CD4-positive, alpha-beta T cell treated with Interleukin-17A for 1 hour (primary cell): ENCODE measurements at regions not wholly inside any gene's neighbourhood (a gene's known extent, or its start where the extent isn't known, plus 50 kb on each side); places are given as distances from the start of the nearest gene placed in this dataset.
"Not testable (repeated sequence)": the region's sequence is repeated elsewhere in the genome, so short reads cannot be mapped to it uniquely, and the experiment has no call there.

Source experiments
- DNase-seq: peaks from one replicate; pipeline ENCODE4 v3.0.0-alpha.2; 2020

GRCh38 chr10:63675171-63675570 lies 154.0 kb downstream of the REEP3 start:
- DNase-seq: no peak

DNA sequence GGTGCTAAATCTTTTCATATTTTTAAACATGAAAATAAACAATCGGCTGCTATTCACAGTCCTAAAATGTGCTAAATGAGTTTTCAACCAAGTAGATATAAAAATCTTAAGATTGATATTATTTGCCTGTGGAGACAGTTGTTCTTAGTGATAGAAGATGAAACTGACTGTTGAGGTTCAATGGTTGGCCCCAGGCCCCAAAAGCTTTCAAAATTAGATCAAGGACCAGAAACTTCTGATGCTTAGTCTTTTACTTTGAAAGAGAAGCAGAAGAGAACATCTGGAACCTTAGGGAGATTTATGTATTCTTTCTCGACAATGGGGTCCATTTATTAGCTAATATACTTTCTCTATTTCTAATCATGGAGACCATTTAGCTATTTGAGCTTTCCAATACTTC lies 155.8 kb downstream of the REEP3 start:
- DNase-seq: no peak

- DNase-seq: not testable (repeated sequence)
Observed at GRCh38 chr10:63680545-63680944, 159.3 kb downstream of the REEP3 start.

GRCh38 chr10:63681993-63682697 lies 160.9 kb downstream of the REEP3 start:
- DNase-seq: no peak

DNA sequence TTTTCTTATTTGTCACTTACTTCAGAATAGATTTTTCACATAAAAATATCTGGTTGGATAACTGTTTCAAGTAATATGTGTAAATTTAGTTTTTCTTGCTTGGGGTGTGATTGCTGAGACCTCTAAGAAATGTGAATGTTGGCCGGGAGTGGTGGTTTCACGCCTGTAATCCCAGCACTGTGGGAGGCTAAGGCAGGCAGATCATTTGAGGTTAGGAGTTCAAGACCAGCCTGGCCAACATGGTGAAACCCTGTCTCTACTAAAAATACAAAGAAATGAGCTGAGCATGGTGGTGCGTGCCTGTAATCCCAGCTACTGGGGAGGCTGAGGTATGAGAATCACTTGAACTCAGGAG lies 161.5 kb downstream of the REEP3 start:
- not testable (repeated sequence) for DNase-seq

DNA sequence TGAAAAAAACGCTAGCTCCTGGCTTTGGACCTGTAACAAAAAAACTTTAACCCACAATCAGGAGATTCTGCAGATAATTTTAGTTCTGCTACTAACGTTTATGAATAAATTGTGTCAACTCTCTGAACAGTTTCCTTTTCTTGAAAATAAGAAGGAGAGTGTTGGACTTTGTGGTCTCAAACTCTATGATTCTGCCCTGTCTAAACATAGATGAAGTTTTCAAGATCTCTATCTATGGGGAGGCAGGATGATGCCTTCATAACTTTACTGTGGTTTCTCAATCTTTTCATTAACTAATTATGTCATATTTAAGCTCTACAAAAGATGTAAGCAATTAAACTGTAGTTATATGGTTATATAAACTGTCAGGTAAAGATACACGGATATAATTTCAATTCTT lies 162.0 kb downstream of the REEP3 start:
- DNase-seq: no peak

DNA sequence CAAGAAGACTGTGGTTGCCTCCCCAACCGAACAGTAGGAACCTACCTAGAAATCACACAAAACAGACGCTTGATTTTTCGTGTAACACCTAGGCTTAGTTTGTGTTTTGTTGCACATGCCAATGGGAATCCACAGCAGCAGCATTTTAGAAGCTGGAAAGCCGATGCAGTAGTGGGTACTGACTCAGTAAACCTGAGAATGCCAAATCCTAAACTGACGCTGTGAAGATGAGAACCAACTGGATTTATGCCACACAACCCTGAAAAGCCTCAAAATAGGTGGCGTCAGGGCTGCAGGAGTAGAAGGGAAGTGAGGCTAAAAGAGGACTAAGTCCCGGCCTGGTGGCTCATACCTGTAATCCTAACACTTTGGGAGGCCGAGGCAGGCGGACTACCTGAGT lies 162.5 kb downstream of the REEP3 start:
- no peak for DNase-seq

- DNase-seq: no peak
Observed at GRCh38 chr10:63684257-63684936, 163.2 kb downstream of the REEP3 start.

DNA sequence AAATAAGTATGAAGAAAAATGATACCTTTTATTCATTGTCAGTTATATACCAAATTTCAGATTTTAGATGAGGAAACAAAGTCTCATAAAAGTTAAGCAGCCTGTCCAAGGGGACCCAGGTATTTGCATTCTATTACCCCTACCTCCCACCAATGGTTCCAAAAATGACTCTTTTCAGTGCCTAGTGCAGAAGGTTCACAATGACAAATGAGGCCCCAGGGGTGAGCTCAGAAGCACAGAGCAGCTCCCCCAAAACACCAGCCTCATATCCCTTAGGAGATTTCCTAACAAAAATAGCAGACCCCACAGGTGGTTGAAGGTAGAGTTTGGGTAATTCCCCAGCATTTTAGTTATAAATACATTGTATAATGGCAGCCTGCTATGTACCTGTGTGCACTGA lies 168.6 kb downstream of the REEP3 start:
- DNase-seq: no peak

- DNase-seq: no peak
Observed at GRCh38 chr10:63692220-63692896, 171.2 kb downstream of the REEP3 start.

- not testable (repeated sequence) for DNase-seq
Observed at GRCh38 chr10:63693021-63693420, 171.8 kb downstream of the REEP3 start.

DNA sequence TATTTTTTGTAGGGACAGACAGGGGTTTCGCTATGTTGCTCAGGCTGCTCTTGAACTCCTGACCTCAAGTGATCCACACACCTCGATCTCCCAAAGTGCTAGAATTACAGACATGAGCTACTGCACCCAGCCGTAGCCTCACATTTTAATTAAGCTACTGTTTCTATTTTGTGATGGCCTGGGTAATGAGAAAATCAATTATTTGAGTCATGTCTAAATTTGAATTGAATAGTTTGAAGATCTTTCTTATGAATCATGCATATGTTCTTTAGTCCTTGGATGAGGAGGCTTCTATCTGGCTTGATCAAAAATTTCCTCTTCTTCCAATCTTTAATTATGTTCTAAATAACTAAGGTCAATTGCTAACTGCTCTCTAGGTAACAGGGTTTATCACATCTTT lies 175.0 kb downstream of the REEP3 start:
- no peak for DNase-seq

DNA sequence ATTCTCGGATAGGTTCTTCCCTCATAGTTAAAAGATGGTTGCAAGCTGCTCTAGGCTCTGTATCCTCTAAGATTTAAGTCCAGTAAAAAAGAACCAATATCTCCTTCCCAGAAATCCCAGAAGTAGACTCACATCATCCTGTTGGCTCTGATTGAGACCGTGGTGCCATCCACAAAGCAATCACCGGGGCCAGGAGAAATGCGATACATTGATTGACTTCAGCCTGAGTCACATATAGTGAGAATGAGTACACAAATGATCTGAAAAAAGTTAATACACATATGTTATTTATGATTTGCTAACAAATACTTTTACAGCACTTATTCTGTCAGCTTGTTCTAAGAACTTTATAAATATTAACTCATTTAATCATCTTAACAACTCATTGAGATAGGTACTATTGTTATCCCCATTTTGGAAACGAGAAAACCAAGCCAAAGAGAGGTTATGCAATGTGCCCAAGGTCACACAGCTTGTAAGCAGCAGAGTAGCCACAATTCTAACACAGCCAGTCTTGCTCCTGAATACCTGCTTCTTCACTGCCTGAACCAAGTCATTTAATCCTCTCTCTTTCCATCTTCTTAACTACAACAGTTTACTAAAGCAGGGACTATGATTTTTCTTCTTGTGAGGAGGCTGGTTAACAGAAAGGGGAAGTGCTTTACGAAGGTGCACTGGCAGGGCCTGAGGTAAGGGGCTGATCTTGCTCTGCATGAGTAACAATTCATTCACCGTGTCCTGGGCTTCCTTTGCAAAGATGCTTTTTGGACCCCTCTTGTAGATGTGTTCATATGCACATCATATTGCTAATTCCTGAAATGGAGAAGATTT lies 177.0 kb downstream of the REEP3 start:
- no peak for DNase-seq

- no peak for DNase-seq
Observed at GRCh38 chr10:63698787-63699150, 177.6 kb downstream of the REEP3 start.

- DNase-seq: no peak
Observed at GRCh38 chr10:63699785-63700613, 178.8 kb downstream of the REEP3 start.

DNA sequence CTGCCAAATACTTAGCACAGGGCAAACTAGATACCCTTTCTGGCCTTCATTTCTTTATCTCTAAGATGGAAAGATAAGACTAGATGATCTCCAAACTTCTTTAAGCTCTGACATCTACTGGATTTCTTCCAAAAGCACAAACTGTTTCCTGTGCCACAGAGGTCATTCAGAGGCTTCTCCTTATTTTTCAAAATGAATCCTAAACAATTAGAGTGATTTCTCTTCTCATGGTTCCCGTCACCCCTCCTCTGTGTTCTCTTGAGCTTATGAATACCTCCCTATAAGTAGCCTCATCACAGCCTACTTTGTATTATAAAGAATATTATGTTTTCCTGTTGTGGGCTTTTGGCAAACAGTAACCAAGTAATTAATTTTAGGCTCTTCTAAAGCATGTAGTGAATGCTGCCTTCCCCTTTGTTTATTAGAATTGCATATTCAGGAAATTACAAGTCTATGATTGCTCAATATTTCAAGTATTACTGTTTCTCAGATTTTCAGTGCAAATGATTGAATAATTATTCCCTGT lies 179.5 kb downstream of the REEP3 start:
- DNase-seq: no peak

- no peak for DNase-seq
Observed at GRCh38 chr10:63702092-63702491, 180.9 kb downstream of the REEP3 start.

- DNase-seq: peak; percentile 27
Observed at GRCh38 chr10:63703113-63703670, 182.0 kb downstream of the REEP3 start.

DNA sequence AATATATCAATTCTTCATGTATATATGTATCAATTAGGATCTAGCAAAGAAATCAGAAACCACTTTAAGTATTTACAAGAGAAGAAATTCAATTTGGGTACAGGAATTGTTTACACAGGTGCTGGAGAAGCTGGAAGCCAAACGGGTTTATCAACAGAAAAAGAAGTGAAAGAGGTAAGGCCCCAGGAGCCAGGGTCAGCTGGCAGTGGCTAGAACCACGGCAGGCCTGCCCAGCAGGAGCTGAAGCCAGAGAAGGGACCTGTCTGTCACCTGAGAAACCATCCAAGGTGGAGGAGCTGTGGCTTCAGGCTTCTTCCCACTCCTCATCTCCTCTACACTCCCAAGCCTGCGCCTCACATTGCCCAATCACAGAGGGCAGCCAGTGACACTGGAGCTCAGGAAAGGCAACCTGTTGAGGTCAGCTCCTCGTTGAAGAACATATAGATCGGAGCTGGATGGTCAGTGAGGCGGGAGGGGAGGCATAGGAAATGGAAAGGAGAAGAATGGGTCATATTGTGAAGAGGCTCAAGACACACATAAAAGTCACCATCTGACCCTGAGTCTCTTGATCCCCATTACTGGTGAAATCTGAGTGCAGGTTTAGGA lies 182.6 kb downstream of the REEP3 start:
- DNase-seq: no peak

DNA sequence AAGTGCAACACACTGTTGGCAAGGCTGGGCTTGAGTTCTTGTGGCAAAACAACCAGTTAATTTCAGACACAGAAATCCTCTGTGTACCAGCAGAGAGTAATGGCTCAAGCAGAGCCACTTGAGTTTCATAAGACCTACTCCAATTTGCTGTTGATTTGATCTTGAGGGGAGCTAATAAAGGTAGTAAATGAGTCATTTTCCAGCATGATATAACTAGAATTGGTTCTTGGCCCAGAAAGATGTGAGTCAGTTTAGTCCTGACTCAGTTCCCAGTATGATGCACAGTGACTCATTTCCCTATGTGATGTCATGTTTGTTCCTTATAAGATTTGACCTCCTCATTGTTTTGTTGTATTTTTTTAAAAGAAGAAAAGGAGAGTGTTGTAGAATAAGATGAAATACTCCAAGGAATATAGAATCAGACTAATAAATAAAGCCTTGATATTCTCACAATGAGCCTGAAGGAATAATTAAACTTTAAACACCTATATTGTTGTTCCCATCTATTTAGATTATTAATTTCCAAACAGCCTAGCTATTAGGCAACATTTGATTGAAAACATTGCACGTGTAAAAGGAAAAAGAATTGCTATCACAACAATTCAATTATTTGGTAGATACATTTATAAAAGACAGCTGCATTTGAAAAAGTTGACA lies 186.2 kb downstream of the REEP3 start:
- peak; percentile 18 for DNase-seq

DNA sequence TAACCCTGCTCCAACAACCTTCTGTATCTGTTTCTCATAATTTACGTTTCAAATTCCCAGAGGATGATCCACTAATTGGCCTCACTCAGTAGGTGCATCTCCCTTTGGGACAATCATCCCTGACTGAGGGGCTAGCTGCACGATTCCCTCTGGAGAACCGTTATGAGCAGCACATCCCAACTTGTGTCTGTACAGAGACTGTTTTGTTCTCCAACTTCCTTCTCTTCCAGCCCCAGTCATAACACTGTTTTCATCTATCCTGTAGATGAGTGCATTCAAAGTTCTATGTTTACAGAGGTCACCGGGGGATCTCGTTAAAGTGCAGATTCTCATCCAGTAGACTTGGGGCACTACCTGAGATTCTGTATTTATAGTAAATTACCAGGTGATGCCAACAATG lies 187.2 kb downstream of the REEP3 start:
- DNase-seq: no peak
